Calu3 (cell line): ENCODE measurements at regions not wholly inside any gene's neighbourhood (a gene's known extent, or its start where the extent isn't known, plus 50 kb on each side); places are given as distances from the start of the nearest gene placed in this dataset.

Experiments
- BruUV-seq: library from RNA; stranded (reverse); fragments of 400-500 nt; replicated peaks from 2 replicates; lab custom pipeline; 2021; lab: Mats Ljungman, UMichigan
- CTCF ChIA-PET: fragments of 300-600 bp; sonication (Branson Sonifier 250); formaldehyde crosslinking; loops from one replicate; lab custom pipeline; 2022; ENCODE audit warnings: antibody characterized with exemption; lab: Charles Lee
- DNase-seq: peaks from one replicate; pipeline ENCODE4 v3.0.0; 2022
- H3K27ac Mint-ChIP-seq: one replicate; pipeline ENCODE4 v1.8.0; 2022; ENCODE audit warnings: mixed read lengths; ENCODE audit not compliant: unreplicated experiment
- H3K27me3 Mint-ChIP-seq: one replicate; pipeline ENCODE4 v1.8.0; 2022; ENCODE audit warnings: mixed read lengths; ENCODE audit not compliant: unreplicated experiment
- H3K36me3 Mint-ChIP-seq: one replicate; pipeline ENCODE4 v1.8.0; 2022; ENCODE audit warnings: mild to moderate bottlenecking, moderate library complexity, mixed read lengths; ENCODE audit not compliant: insufficient read depth, unreplicated experiment
- H3K4me1 Mint-ChIP-seq: one replicate; pipeline ENCODE4 v1.8.0; 2022; ENCODE audit warnings: mild to moderate bottlenecking, low read depth, mixed read lengths; ENCODE audit not compliant: unreplicated experiment
- H3K4me3 Mint-ChIP-seq: one replicate; pipeline ENCODE4 v1.8.0; 2022; ENCODE audit warnings: mild to moderate bottlenecking, low read depth, moderate library complexity, mixed read lengths; ENCODE audit not compliant: unreplicated experiment
- H3K9me3 Mint-ChIP-seq: one replicate; pipeline ENCODE4 v1.8.0; 2022; ENCODE audit warnings: low read depth, mixed read lengths; ENCODE audit not compliant: unreplicated experiment
- CTCF ChIP-seq: fragments of 200-600 bp; IDR thresholded peaks from one replicate; pipeline ENCODE4 v1.8.0; 2022; ENCODE audit warnings: antibody characterized with exemption; ENCODE audit not compliant: unreplicated experiment
- intact Hi-C: fragments of 100-400 bp; cut with micrococcal nuclease; formaldehyde crosslinking; loops from one replicate; pipeline ENCODE4 v1.10.0; 2022; ENCODE audit not compliant: unreplicated experiment

DNA sequence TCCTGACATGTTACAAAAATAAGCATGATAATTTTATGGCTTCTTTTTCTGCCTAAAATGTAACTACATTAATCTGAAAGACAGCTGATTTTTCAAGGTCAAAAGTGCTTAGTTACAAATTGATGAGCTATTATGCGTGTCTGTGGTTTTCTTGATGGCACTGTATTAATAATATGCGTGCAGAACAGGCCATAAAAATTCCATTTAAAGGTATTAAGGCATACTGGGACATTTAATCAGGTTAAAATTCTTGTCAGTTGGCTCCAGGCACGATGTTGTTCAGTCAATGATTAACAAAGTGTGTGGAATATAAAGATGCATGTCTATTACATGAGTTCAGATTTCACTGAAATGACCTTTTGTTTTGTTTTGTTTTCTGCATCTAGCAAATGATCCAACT lies 420.1 kb upstream of the ZNF804A start:
- peaks cover 6% of the 10 kb centered on the region for H3K9me3 Mint-ChIP-seq
- no peak overlapping the region for H3K27ac Mint-ChIP-seq
- intact Hi-C loops, result no loop called here
- no peaks in the 10 kb centered on the region for H3K27me3 Mint-ChIP-seq
- H3K4me3 Mint-ChIP-seq, result no peak overlapping the region
- no peaks in the 10 kb centered on the region for H3K4me1 Mint-ChIP-seq
- H3K36me3 Mint-ChIP-seq, result no peaks in the 10 kb centered on the region
- no peak for DNase-seq
- no TSS peak for BruUV-seq
- TF ChIP-seq CTCF, result no peak
- CTCF ChIA-PET, result no interaction called here

GRCh38 chr2:184186436-184186835 lies 411.9 kb upstream of the ZNF804A start:
- CTCF ChIA-PET, result no interaction called here
- intact Hi-C loops, result no loop called here
- H3K4me1 Mint-ChIP-seq, result no peaks in the 10 kb centered on the region
- H3K4me3 Mint-ChIP-seq, result no peak overlapping the region
- no peak for DNase-seq
- peaks cover 10% of the 10 kb centered on the region for H3K9me3 Mint-ChIP-seq
- H3K27ac Mint-ChIP-seq, result no peak overlapping the region
- BruUV-seq, result no TSS peak
- no peaks in the 10 kb centered on the region for H3K36me3 Mint-ChIP-seq
- H3K27me3 Mint-ChIP-seq, result no peaks in the 10 kb centered on the region
- no peak for TF ChIP-seq CTCF

DNA sequence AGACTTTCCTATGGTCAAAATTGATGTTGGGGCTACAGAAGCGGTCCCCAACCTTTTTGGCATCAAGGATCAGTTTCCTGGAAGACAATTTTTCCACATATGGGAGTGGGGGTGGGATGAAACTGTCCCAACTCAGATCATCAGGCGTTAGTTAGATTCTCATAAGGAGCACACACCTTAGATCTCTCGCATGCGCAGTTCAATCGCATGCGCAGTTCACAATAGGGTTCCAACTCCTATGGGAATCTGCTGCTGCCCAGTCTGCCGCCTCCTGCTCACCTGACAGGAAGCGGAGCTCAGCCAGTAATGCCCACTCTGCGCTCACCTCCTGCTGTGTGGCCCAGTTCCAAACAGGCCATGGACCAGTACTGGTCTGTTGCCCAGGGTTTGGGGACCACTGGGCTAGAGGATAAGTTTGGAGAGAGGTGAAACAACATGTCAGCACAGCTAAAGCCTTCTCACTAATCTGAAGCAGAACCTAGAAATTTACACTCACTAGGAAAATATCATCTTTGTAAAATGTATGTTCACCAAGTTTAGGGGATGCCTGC lies 410.8 kb upstream of the ZNF804A start:
- no peaks in the 10 kb centered on the region for H3K4me1 Mint-ChIP-seq
- TF ChIP-seq CTCF, result no peak
- CTCF ChIA-PET, result no interaction called here
- no peak overlapping the region for H3K4me3 Mint-ChIP-seq
- no peak overlapping the region for H3K27ac Mint-ChIP-seq
- peaks cover 5% of the 10 kb centered on the region for H3K9me3 Mint-ChIP-seq
- H3K36me3 Mint-ChIP-seq, result no peaks in the 10 kb centered on the region
- intact Hi-C loops, result no loop called here
- no TSS peak for BruUV-seq
- no peak for DNase-seq
- H3K27me3 Mint-ChIP-seq, result no peaks in the 10 kb centered on the region

GRCh38 chr2:184190725-184191124 lies 407.6 kb upstream of the ZNF804A start:
- no peak overlapping the region for H3K27ac Mint-ChIP-seq
- H3K36me3 Mint-ChIP-seq, result no peaks in the 10 kb centered on the region
- no peak for TF ChIP-seq CTCF
- peaks cover 5% of the 10 kb centered on the region for H3K9me3 Mint-ChIP-seq
- no peaks in the 10 kb centered on the region for H3K4me1 Mint-ChIP-seq
- BruUV-seq, result no TSS peak
- H3K4me3 Mint-ChIP-seq, result no peak overlapping the region
- CTCF ChIA-PET, result no interaction called here
- intact Hi-C loops, result no loop called here
- no peak for DNase-seq
- no peaks in the 10 kb centered on the region for H3K27me3 Mint-ChIP-seq
